Raji (cell line): ENCODE measurements at regions not wholly inside any gene's neighbourhood (a gene's known extent, or its start where the extent isn't known, plus 50 kb on each side); places are given as distances from the start of the nearest gene placed in this dataset.

ENCODE experiments used
- POLR2A ChIP-seq: IDR thresholded peaks from 2 replicates; pipeline ENCODE4 v1.6.1; 2011; ENCODE audit warnings: low read depth, low read length, control low read depth; ENCODE audit not compliant: insufficient read depth

GRCh38 chr15:70306582-70306981 lies 208.9 kb upstream of the TLE3 start:
- no peak for TF ChIP-seq POLR2A

GRCh38 chr15:70306081-70306480 lies 208.4 kb upstream of the TLE3 start:
- TF ChIP-seq POLR2A: no peak

- no peak for TF ChIP-seq POLR2A
Measured at GRCh38 chr15:70303981-70304380, 206.3 kb upstream of the TLE3 start.

- TF ChIP-seq POLR2A: no peak
Measured at GRCh38 chr15:70302360-70302759, 204.6 kb upstream of the TLE3 start.

- TF ChIP-seq POLR2A: no peak
Measured at GRCh38 chr15:70301396-70301795, 203.7 kb upstream of the TLE3 start.

GRCh38 chr15:70299931-70300869 lies 202.5 kb upstream of the TLE3 start:
- TF ChIP-seq POLR2A: peak; percentile 24; the same call in 1 of the 2 replicates

- no peak for TF ChIP-seq POLR2A
Measured at GRCh38 chr15:70297465-70298058, 199.8 kb upstream of the TLE3 start.

- TF ChIP-seq POLR2A: no peak
Measured at GRCh38 chr15:70294731-70295305, 197.1 kb upstream of the TLE3 start.

- no peak for TF ChIP-seq POLR2A
Measured at GRCh38 chr15:70293591-70294470, 196.1 kb upstream of the TLE3 start.

- no peak for TF ChIP-seq POLR2A
Measured at GRCh38 chr15:70293138-70293537, 195.4 kb upstream of the TLE3 start.

GRCh38 chr15:70292076-70292760 lies 194.5 kb upstream of the TLE3 start:
- no peak for TF ChIP-seq POLR2A

- TF ChIP-seq POLR2A: no peak
Measured at GRCh38 chr15:70291305-70292075, 193.8 kb upstream of the TLE3 start.

GRCh38 chr15:70290708-70291107 lies 193.0 kb upstream of the TLE3 start:
- no peak for TF ChIP-seq POLR2A
